HG02970 (cell line): ENCODE measurements at regions not wholly inside any gene's neighbourhood (a gene's known extent, or its start where the extent isn't known, plus 50 kb on each side); places are given as distances from the start of the nearest gene placed in this dataset.
"Not testable (repeated sequence)": the region's sequence is repeated elsewhere in the genome, so short reads cannot be mapped to it uniquely, and the experiment has no call there.

ENCODE experiments used
- ATAC-seq: cut with Tn5 transposase; IDR thresholded peaks from one replicate; pipeline ENCODE4 v1.9.1; 2021; ENCODE audit warnings: mild to moderate bottlenecking, moderate library complexity, moderate number of reproducible peaks; ENCODE audit not compliant: unreplicated experiment, low FRiP score

- no peak for ATAC-seq
Measured at GRCh38 chr4:123535037-123535748, 138.6 kb downstream of the SPRY1 start.

GRCh38 chr4:123536225-123536624 is 139.6 kb downstream of the SPRY1 start:
- ATAC-seq, result no peak

GRCh38 chr4:123537906-123538402 is 141.4 kb downstream of the SPRY1 start:
- ATAC-seq, result not testable (repeated sequence)

GRCh38 chr4:123545667-123546572 is 149.3 kb downstream of the SPRY1 start:
- ATAC-seq, result no peak

- no peak for ATAC-seq
Measured at GRCh38 chr4:123546573-123547060, 150.0 kb downstream of the SPRY1 start.

GRCh38 chr4:123547216-123548165 is 150.9 kb downstream of the SPRY1 start:
- no peak for ATAC-seq

GRCh38 chr4:123553279-123553678 is 156.7 kb downstream of the SPRY1 start:
- no peak for ATAC-seq

- ATAC-seq, result no peak
Measured at GRCh38 chr4:123553733-123554637, 157.4 kb downstream of the SPRY1 start.

GRCh38 chr4:123554801-123555232 is 158.2 kb downstream of the SPRY1 start:
- no peak for ATAC-seq

- no peak for ATAC-seq
Measured at GRCh38 chr4:123555233-123555806, 158.7 kb downstream of the SPRY1 start.

GRCh38 chr4:123555807-123556273 is 159.2 kb downstream of the SPRY1 start:
- no peak for ATAC-seq

GRCh38 chr4:123556526-123556925 is 159.9 kb downstream of the SPRY1 start:
- ATAC-seq, result no peak

- ATAC-seq, result no peak
Measured at GRCh38 chr4:123557857-123558536, 161.4 kb downstream of the SPRY1 start.

- ATAC-seq, result no peak
Measured at GRCh38 chr4:123558865-123559264, 162.3 kb downstream of the SPRY1 start.

- ATAC-seq, result no peak
Measured at GRCh38 chr4:123559955-123560871, 163.6 kb downstream of the SPRY1 start.

- no peak for ATAC-seq
Measured at GRCh38 chr4:123561525-123561924, 164.9 kb downstream of the SPRY1 start.
